B cell (primary cell): ENCODE measurements at regions not wholly inside any gene's neighbourhood (a gene's known extent, or its start where the extent isn't known, plus 50 kb on each side); places are given as distances from the start of the nearest gene placed in this dataset.

Experiments
- EZH2 ChIP-seq: IDR thresholded peaks from 2 replicates; pipeline ENCODE4 v1.6.1; 2012; ENCODE audit warnings: borderline replicate concordance, low read depth, mild to moderate bottlenecking, moderate library complexity, low read length; ENCODE audit not compliant: insufficient read depth, poor library complexity, severe bottlenecking
- TF ChIP-seq, protein P1 (sequence below): fragments of 200-600 bp; IDR thresholded peaks from one replicate; pipeline ENCODE4 v1.8.0; 2022; ENCODE audit warnings: antibody characterized with exemption, mild to moderate bottlenecking

DNA sequence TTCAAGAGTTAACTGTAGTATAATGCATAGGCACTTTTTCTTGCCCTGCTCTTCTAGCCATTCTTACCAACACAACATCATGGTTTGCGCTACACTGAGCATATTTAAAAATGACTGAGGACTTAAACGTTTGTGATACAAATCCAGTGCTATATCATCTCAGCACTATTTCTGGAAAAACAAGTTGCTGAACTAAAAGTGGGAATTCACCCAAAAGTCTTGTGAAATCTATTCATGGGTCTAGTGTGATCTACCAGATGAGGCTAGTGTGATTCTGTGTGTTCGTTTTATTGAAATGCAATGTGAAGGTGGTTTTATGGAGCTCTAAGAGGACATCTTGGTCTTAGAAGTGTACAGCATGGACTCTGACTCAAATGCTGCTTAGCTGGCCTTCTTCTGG, 584.6 kb upstream of the POM121L12 start:
- TF ChIP-seq, protein P1, sequence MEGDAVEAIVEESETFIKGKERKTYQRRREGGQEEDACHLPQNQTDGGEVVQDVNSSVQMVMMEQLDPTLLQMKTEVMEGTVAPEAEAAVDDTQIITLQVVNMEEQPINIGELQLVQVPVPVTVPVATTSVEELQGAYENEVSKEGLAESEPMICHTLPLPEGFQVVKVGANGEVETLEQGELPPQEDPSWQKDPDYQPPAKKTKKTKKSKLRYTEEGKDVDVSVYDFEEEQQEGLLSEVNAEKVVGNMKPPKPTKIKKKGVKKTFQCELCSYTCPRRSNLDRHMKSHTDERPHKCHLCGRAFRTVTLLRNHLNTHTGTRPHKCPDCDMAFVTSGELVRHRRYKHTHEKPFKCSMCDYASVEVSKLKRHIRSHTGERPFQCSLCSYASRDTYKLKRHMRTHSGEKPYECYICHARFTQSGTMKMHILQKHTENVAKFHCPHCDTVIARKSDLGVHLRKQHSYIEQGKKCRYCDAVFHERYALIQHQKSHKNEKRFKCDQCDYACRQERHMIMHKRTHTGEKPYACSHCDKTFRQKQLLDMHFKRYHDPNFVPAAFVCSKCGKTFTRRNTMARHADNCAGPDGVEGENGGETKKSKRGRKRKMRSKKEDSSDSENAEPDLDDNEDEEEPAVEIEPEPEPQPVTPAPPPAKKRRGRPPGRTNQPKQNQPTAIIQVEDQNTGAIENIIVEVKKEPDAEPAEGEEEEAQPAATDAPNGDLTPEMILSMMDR: no peak
- TF ChIP-seq EZH2: no peak
